Fibroblast of the aortic adventitia (primary cell): ENCODE measurements at regions not wholly inside any gene's neighbourhood (a gene's known extent, or its start where the extent isn't known, plus 50 kb on each side); places are given as distances from the start of the nearest gene placed in this dataset.

ENCODE experiments used
- DNase-seq: peaks from one replicate; pipeline ENCODE4 v3.0.0-alpha.2; 2010; ENCODE audit warnings: low read depth
- H3K4me3 ChIP-seq: 2 replicates; pipeline ENCODE4 v1.5.1; 2011; ENCODE audit warnings: low read depth, mild to moderate bottlenecking, control low read depth, low read length, moderate library complexity
- TF ChIP-seq, protein P1 (sequence below): IDR thresholded peaks from 2 replicates; pipeline ENCODE4 v1.5.1; 2011; ENCODE audit warnings: mild to moderate bottlenecking, low read length, control low read depth, inconsistent platforms; ENCODE audit not compliant: insufficient read depth

DNA sequence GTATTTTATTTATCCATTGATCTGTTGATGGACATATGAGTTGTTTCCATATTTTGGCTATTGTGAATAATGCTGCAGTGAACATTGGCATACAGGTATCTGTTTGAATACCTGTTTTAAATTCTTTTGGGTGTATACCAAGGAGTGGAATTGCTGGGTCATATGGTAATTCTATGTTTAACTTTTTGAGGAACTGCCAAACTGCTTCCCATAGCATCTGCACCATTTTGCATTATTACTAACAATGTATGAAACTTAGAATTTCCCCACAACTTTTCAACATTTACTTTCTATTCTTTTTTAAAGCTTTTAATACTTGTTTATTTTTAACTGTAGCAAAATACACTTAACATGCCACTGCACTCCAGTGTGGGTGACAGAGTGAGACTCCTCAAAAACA lies 57.0 kb upstream of the MSN start:
- H3K4me3 ChIP-seq: no peak overlapping the region
- no peak for DNase-seq
- TF ChIP-seq, protein P1, sequence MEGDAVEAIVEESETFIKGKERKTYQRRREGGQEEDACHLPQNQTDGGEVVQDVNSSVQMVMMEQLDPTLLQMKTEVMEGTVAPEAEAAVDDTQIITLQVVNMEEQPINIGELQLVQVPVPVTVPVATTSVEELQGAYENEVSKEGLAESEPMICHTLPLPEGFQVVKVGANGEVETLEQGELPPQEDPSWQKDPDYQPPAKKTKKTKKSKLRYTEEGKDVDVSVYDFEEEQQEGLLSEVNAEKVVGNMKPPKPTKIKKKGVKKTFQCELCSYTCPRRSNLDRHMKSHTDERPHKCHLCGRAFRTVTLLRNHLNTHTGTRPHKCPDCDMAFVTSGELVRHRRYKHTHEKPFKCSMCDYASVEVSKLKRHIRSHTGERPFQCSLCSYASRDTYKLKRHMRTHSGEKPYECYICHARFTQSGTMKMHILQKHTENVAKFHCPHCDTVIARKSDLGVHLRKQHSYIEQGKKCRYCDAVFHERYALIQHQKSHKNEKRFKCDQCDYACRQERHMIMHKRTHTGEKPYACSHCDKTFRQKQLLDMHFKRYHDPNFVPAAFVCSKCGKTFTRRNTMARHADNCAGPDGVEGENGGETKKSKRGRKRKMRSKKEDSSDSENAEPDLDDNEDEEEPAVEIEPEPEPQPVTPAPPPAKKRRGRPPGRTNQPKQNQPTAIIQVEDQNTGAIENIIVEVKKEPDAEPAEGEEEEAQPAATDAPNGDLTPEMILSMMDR: no peak

DNA sequence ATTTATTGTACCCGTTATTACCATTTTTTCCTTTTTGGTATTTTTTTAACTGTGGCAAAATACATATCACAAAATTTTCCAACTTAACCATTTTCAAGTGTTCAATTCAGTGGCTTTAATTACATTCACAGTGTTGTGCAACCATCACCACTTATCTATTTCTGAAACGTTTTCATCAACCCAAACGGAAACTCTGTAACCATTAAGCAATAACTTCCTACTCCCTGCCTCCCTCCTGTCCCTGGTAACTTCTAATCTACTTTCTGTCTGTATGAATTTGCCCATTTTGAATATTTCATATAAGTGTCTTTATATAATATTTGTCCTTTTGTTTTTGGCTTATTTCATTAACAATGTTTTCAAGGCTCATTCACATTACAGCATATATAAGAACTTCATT lies 57.4 kb upstream of the MSN start:
- TF ChIP-seq, protein P1: no peak
- peak; percentile 43 for DNase-seq
- H3K4me3 ChIP-seq: no peak overlapping the region

DNA sequence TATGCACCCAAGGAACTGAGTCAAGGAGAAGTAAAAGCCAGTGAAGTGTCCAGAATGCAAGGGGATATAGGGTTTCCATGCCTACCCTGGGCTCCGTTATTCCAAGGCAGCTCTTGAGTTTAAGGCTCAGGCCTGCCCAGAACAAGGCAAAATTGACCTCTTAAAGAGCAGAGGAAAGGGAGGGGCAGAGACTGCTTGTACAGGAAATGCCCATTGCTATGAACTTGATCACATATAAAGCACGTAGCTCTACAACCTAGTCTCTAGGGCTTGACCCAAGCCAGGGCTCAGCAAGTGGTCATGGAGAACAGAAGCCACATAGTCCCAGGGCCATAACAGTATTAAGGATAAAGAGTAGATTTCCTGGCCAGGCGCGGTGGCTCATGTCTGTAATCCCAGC lies 58.2 kb upstream of the MSN start:
- TF ChIP-seq, protein P1: no peak
- no peak overlapping the region for H3K4me3 ChIP-seq
- no peak for DNase-seq

DNA sequence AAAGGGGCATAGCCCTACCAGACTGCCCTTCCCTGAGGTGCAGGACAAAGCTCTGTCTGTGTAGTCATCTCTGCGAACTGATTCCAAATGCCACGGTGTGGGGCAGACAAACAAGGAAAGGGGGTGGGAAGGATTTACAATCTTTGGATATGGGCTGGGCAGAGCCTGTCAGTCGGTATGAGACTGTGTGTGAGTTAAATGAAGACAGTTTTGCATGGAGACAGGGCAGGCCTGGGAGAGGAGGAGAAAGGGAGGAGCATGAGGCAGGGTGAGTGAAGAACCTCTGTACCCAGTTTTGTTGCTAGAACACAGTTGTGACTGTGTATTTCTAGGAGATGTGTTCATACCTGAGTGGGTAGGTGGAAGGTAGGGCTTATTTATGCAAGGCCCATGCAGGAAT lies 59.4 kb upstream of the MSN start:
- no peak for DNase-seq
- H3K4me3 ChIP-seq: no peak overlapping the region
- TF ChIP-seq, protein P1: no peak

DNA sequence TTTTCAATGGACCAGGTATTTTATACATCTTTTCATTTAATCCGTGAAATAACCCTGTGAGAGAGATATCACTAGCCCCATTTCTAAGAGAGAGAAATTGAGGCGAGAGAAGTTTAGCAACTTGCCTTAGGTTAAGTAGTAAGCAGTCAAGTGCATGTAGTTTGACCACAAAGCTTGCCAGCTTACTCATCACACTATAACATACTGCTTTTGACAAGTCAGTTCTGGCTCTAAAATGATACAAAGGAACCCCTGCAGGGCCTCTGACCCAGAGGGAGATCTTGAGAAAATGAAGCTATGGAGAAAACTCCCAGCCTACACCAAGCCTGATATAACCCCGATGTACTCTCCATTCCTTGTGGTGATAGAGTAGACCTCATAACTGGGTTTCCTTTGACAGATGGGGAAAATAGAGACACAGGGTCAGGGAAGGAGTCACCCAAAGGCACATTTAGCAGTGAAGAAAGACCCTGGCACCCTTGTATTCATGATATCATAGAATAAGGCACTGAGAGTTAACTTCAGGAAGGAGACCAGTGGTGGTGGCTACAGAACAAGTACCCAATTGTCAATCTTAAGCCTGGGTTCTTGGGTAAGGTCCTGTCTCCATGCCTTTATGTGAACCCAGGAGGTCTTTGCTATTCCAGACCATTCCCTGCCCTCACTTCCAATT lies 60.2 kb upstream of the MSN start:
- DNase-seq: peak; percentile 6
- TF ChIP-seq, protein P1: no peak
- H3K4me3 ChIP-seq: no peak overlapping the region

DNA sequence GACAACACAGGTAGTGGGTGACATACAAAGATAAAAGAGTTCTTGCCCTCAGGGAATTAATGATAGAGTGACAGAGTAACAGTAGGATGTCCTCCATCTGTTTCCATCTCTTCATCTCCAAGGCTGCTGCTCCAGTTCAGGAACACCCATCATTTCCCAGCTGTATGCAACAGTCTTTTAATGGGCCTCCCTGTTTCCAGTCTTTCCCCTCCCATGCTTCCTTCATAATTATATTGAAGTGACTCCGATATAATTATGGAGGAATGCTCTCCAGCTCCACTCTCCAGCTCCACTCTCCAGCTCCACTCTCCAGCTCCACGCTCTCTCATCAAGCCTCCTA lies 65.3 kb upstream of the MSN start:
- TF ChIP-seq, protein P1: no peak
- no peak for DNase-seq
- no peak overlapping the region for H3K4me3 ChIP-seq
